H1 (cell line): ENCODE measurements at regions not wholly inside any gene's neighbourhood (a gene's known extent, or its start where the extent isn't known, plus 50 kb on each side); places are given as distances from the start of the nearest gene placed in this dataset.

Experiments used
- CTCF ChIA-PET: fragments of 300-600 bp; sonication (Branson Sonifier 250); formaldehyde crosslinking; loops from one replicate; lab custom pipeline; 2021; ENCODE audit not compliant: partially characterized antibody; lab: Charles Lee
- POLR2A ChIA-PET: fragments of 300-600 bp; sonication (Branson Sonifier 250); formaldehyde crosslinking; loops from one replicate; lab custom pipeline; 2021; ENCODE audit warnings: inconsistent platforms; ENCODE audit not compliant: partially characterized antibody; lab: Charles Lee
- DNase-seq, 2 experiments: peaks; one replicate each; pipeline versions ENCODE4 v3.0.0 to v3.0.0-alpha.2; 2010 to 2022; ENCODE audit warnings: low spot score in 2 of 2, low read depth in 1 of 2, mixed read lengths in 1 of 2
- FAIRE-seq: peaks from 2 replicates; lab custom pipeline; 2011; peaks lifted over from hg19 to GRCh38; lab: Jason Lieb, UNC
- H2AFZ ChIP-seq: 2 replicates; pipeline ENCODE4 v1.8.1; 2012; ENCODE audit warnings: low read length, inconsistent platforms
- H2AK5ac ChIP-seq: 2 replicates; pipeline ENCODE4 v1.6.1; 2013; ENCODE audit warnings: low read depth, low read length
- H2BK120ac ChIP-seq: replicated peaks from 2 replicates; pipeline ENCODE3; 2013; ENCODE audit warnings: low read depth, low read length, inconsistent platforms
- H2BK12ac ChIP-seq: 2 replicates; pipeline ENCODE4 v1.6.1; 2013; ENCODE audit warnings: low read depth, low read length
- H2BK15ac ChIP-seq: 2 replicates; pipeline ENCODE4 v1.6.1; 2013; ENCODE audit warnings: low read length
- H2BK20ac ChIP-seq: 2 replicates; pipeline ENCODE4 v1.6.1; 2013; ENCODE audit warnings: low read length
- H2BK5ac ChIP-seq: 2 replicates; pipeline ENCODE4 v1.6.1; 2013; ENCODE audit warnings: low read depth, low read length
- H3K14ac ChIP-seq: 2 replicates; pipeline ENCODE4 v1.6.1; 2013; ENCODE audit warnings: inconsistent platforms; ENCODE audit not compliant: insufficient read length
- H3K18ac ChIP-seq: 2 replicates; pipeline ENCODE4 v1.6.1; 2013; ENCODE audit warnings: low read length; ENCODE audit errors: extremely low read depth
- H3K23ac ChIP-seq: 2 replicates; pipeline ENCODE4 v1.6.1; 2013; ENCODE audit warnings: inconsistent platforms; ENCODE audit not compliant: insufficient read length
- H3K23me2 ChIP-seq: 2 replicates; pipeline ENCODE4 v1.6.1; 2013; ENCODE audit warnings: low read depth, low read length
- H3K27ac ChIP-seq: 2 replicates; pipeline ENCODE4 v1.6.1; 2011; ENCODE audit warnings: low read depth, low read length, inconsistent platforms
- H3K27me3 ChIP-seq, 4 experiments: replicated peaks in 1 of 4; 1 replicate in 1 of 4; 2 replicates in 3 of 4; pipeline versions ENCODE4 v1.6.1 to v1.8.1; 2011 to 2013; ENCODE audit warnings: low read length in 3 of 4, mild to moderate bottlenecking in 3 of 4, inconsistent platforms in 2 of 4, mixed read lengths in 2 of 4, moderate library complexity in 1 of 4; ENCODE audit not compliant: control insufficient read depth in 3 of 4, insufficient read depth in 3 of 4; ENCODE audit errors: extremely low read depth in 1 of 4
- H3K36me3 ChIP-seq, 4 experiments: 2 replicates each; pipeline versions ENCODE4 v1.6.1 to v1.8.1; 2011 to 2013; ENCODE audit warnings: mild to moderate bottlenecking in 4 of 4, low read length in 3 of 4, moderate library complexity in 2 of 4, control low read depth in 1 of 4, inconsistent platforms in 1 of 4; ENCODE audit not compliant: insufficient read depth in 4 of 4, control insufficient read depth in 2 of 4
- H3K4ac ChIP-seq: replicated peaks from 2 replicates; pipeline ENCODE3; 2013; ENCODE audit warnings: low read length, low read depth, mixed read lengths, inconsistent platforms; ENCODE audit not compliant: insufficient read length
- H3K4me1 ChIP-seq, 4 experiments: replicated peaks in 1 of 4; 1 replicate in 1 of 4; 2 replicates in 3 of 4; pipeline versions ENCODE4 v1.6.1 to v1.8.1; 2011 to 2013; ENCODE audit warnings: low read length in 3 of 4, inconsistent platforms in 2 of 4, mixed read lengths in 1 of 4; ENCODE audit not compliant: insufficient read depth in 4 of 4, control insufficient read depth in 3 of 4
- H3K4me2 ChIP-seq, 2 experiments: 2 replicates each; pipeline versions ENCODE4 v1.6.1 to v1.8.1; 2011 to 2013; ENCODE audit warnings: low read depth in 2 of 2, low read length in 2 of 2, control low read depth in 1 of 2, inconsistent platforms in 1 of 2, mild to moderate bottlenecking in 1 of 2; ENCODE audit not compliant: insufficient read depth in 1 of 2
- H3K4me3 ChIP-seq, 4 experiments: fragments of 200-600, 300-600 bp in 1 of 4; sonication (generic), shearing (Covaris generic), sonication (Bioruptor Twin) in 1 of 4; 2 replicates each; pipeline versions ENCODE4 v1.5.1 to v1.8.1; 2011 to 2016; ENCODE audit warnings: low read length in 4 of 4, low read depth in 3 of 4, control low read depth in 2 of 4, inconsistent platforms in 2 of 4, mild to moderate bottlenecking in 2 of 4, mixed read lengths in 1 of 4, moderate library complexity in 1 of 4; ENCODE audit not compliant: insufficient read depth in 2 of 4; ENCODE audit errors: extremely low read depth in 1 of 4
- H3K56ac ChIP-seq: replicated peaks from 2 replicates; pipeline ENCODE3; 2013; ENCODE audit warnings: low read depth, mild to moderate bottlenecking, mixed read lengths, low read length, inconsistent platforms; ENCODE audit not compliant: insufficient read length
- H3K79me1 ChIP-seq: 2 replicates; pipeline ENCODE4 v1.6.1; 2013; ENCODE audit warnings: low read depth, low read length, control low read depth
- H3K79me2 ChIP-seq, 2 experiments: 2 replicates each; pipeline versions ENCODE4 v1.6.1 to v1.8.1; 2012 to 2013; ENCODE audit warnings: low read length in 2 of 2, mild to moderate bottlenecking in 2 of 2, inconsistent platforms in 1 of 2; ENCODE audit not compliant: insufficient read depth in 2 of 2, control insufficient read depth in 1 of 2
- H3K9ac ChIP-seq, 4 experiments: replicated peaks in 1 of 4; 1 replicate in 1 of 4; 2 replicates in 3 of 4; pipeline versions ENCODE4 v1.6.1 to v1.8.1; 2011 to 2013; ENCODE audit warnings: low read depth in 3 of 4, low read length in 3 of 4, control low read depth in 2 of 4, mild to moderate bottlenecking in 2 of 4, moderate library complexity in 2 of 4, inconsistent platforms in 1 of 4; ENCODE audit errors: extremely low read depth in 1 of 4
- H3K9me3 ChIP-seq, 2 experiments: 2 replicates each; pipeline versions ENCODE4 v1.6.1 to v1.8.1; 2012 to 2013; ENCODE audit warnings: mild to moderate bottlenecking in 2 of 2, moderate library complexity in 2 of 2, control low read depth in 1 of 2, inconsistent platforms in 1 of 2, low read depth in 1 of 2, low read length in 1 of 2, mixed read lengths in 1 of 2; ENCODE audit not compliant: insufficient read depth in 2 of 2
- H4K20me1 ChIP-seq, 2 experiments: replicated peaks in 1 of 2; 2 replicates each; pipeline versions ENCODE3 to v1.8.1; 2011 to 2013; ENCODE audit warnings: inconsistent platforms in 2 of 2, low read length in 2 of 2, mild to moderate bottlenecking in 1 of 2; ENCODE audit not compliant: insufficient read depth in 2 of 2, control insufficient read depth in 1 of 2
- H4K5ac ChIP-seq: 2 replicates; pipeline ENCODE4 v1.6.1; 2013; ENCODE audit warnings: low read length, low read depth, mixed read lengths, inconsistent platforms; ENCODE audit not compliant: insufficient read length
- H4K8ac ChIP-seq: 2 replicates; pipeline ENCODE4 v1.8.0; 2013; ENCODE audit warnings: mild to moderate bottlenecking, moderate library complexity, low read length, inconsistent platforms; ENCODE audit not compliant: insufficient read depth; ENCODE audit errors: extremely low read depth
- H4K91ac ChIP-seq: replicated peaks from 2 replicates; pipeline ENCODE3; 2013; ENCODE audit warnings: low read length, mixed read lengths, inconsistent platforms; ENCODE audit not compliant: insufficient read length
- ASH2L ChIP-seq: fragments of 200-600, 300-600 bp; sonication (generic); IDR thresholded peaks from one replicate; pipeline ENCODE4 v1.7.1; 2017; ENCODE audit warnings: low read length
- ATF3 ChIP-seq: IDR thresholded peaks from 2 replicates; pipeline ENCODE4 v1.6.1; 2011; ENCODE audit warnings: low read depth, mild to moderate bottlenecking, low read length; ENCODE audit not compliant: insufficient read depth
- BCL11A ChIP-seq, 2 experiments: IDR thresholded peaks; one replicate each; pipeline ENCODE4 v1.6.1; 2011; ENCODE audit warnings: low read depth in 2 of 2, low read length in 2 of 2, mild to moderate bottlenecking in 2 of 2
- CTBP2 ChIP-seq: IDR thresholded peaks from 2 replicates; pipeline ENCODE4 v1.7.0; 2011; ENCODE audit warnings: borderline replicate concordance, mild to moderate bottlenecking, moderate library complexity, mixed read lengths, low read length; ENCODE audit not compliant: insufficient read depth, insufficient read length
- CTCF ChIP-seq, 3 experiments: IDR thresholded peaks; 1 replicate in 2 of 3; 2 replicates in 1 of 3; pipeline versions ENCODE4 v1.5.1 to v1.6.1; 2011; ENCODE audit warnings: low read length in 3 of 3, mild to moderate bottlenecking in 3 of 3, inconsistent platforms in 2 of 3, low read depth in 1 of 3, moderate library complexity in 1 of 3; ENCODE audit not compliant: insufficient read depth in 1 of 3; ENCODE audit errors: control extremely low read depth in 1 of 3
- HDAC2 ChIP-seq, 2 experiments: fragments of 300-600 bp in 1 of 2; sonication (generic) in 1 of 2; IDR thresholded peaks; 2 replicates each; pipeline ENCODE4 v1.6.1; 2011 to 2012; ENCODE audit warnings: low read depth in 2 of 2, low read length in 2 of 2, mild to moderate bottlenecking in 2 of 2, moderate library complexity in 2 of 2, borderline replicate concordance in 1 of 2, inconsistent platforms in 1 of 2
- PHF8 ChIP-seq: fragments of 200-600 bp; sonication (generic); conservative IDR thresholded peaks from 2 replicates; pipeline ENCODE4 v1.7.1; 2012; ENCODE audit warnings: low read depth, mild to moderate bottlenecking, inconsistent platforms, low read length, moderate library complexity
- POLR2AphosphoS5 ChIP-seq: IDR thresholded peaks from 2 replicates; pipeline ENCODE4 v1.6.1; 2011; ENCODE audit warnings: low read depth, low read length
- SIRT6 ChIP-seq: IDR thresholded peaks from one replicate; pipeline ENCODE4 v1.7.1; 2012; ENCODE audit warnings: low read length, inconsistent platforms
- SP4 ChIP-seq: IDR thresholded peaks from 2 replicates; pipeline ENCODE4 v1.6.1; 2012; ENCODE audit warnings: low read length, inconsistent platforms
- TAF7 ChIP-seq: optimal IDR thresholded peaks from 2 replicates; pipeline ENCODE3; 2011; ENCODE audit warnings: low read depth, mild to moderate bottlenecking, inconsistent platforms, low read length, moderate library complexity, borderline replicate concordance
- TEAD4 ChIP-seq: IDR thresholded peaks from 2 replicates; pipeline ENCODE4 v1.6.1; 2012; ENCODE audit warnings: low read depth, low read length, inconsistent platforms, mixed read lengths
- WGBS, 2 experiments: shearing (Covaris generic) in 1 of 2; methylation state at CpG; one replicate each; pipeline versions ENCODE4 v1.1.6 to v1.1.7; 2013 to 2015; ENCODE audit warnings: low lambda C conversion rate in 2 of 2, mixed read lengths in 2 of 2, inconsistent platforms in 1 of 2, low coverage in 1 of 2, missing lambda C conversion rate in 1 of 2; ENCODE audit not compliant: insufficient replicate concordance in 2 of 2, insufficient coverage in 1 of 2, insufficient read length in 1 of 2; ENCODE audit errors: extremely low coverage in 1 of 2, missing lambda C conversion rate in 1 of 2; 5-methylcytosine and 5-hydroxymethylcytosine counted together

GRCh38 chr5:57408285-57408684 lies 74.3 kb downstream of the ACTBL2 start:
- Histone ChIP-seq H3K79me1 (no peaks in the 10 kb centered on the region), H3K27me3 (no peaks in the 10 kb centered on the region), H3K23ac (no peak overlapping the region), H4K5ac (no peak overlapping the region), H3K18ac (no peak overlapping the region), H2BK5ac (no peak overlapping the region), H3K4me1 (no peaks in the 10 kb centered on the region), H4K91ac (no peak overlapping the region), H3K9me3 (no peaks in the 10 kb centered on the region), H3K27ac (no peak overlapping the region), H3K4me3 (no peak overlapping the region), H2AK5ac (no peak overlapping the region), H3K9ac (no peak overlapping the region), H3K4ac (no peak overlapping the region), H3K14ac (no peak overlapping the region), H3K23me2 (no peaks in the 10 kb centered on the region), H2AFZ (no peak overlapping the region), H3K79me2 (no peaks in the 10 kb centered on the region), H4K8ac (no peak overlapping the region), H2BK120ac (no peak overlapping the region), H2BK15ac (no peak overlapping the region), H3K56ac (no peak overlapping the region), H3K36me3 (no peaks in the 10 kb centered on the region), H3K4me2 (no peak overlapping the region), H2BK12ac (no peak overlapping the region), H2BK20ac (no peak overlapping the region), H4K20me1 (no peaks in the 10 kb centered on the region)
- ChIA-PET CTCF (no interaction called here), POLR2A (no interaction called here)
- DNase-seq, result no peak
- WGBS, 2 experiments, result 73% methylated on average over 5 of the region's 5 CpGs; no CpG with 5 or more reads in 1 of the 2 experiments
- no peak for FAIRE-seq
- TF ChIP-seq BCL11A (IDR thresholded peaks at IDR 0.05; ENCODE audit: low read depth in 2 of 2, low read length in 2 of 2) (no peak), ASH2L (no peak), HDAC2 (IDR thresholded peaks at IDR 0.05; ENCODE audit: borderline replicate concordance in 1 of 2, low read depth in 2 of 2, low read length in 2 of 2) (no peak), SP4 (no peak), ATF3 (no peak), TAF7 (no peak), TEAD4 (no peak), POLR2AphosphoS5 (no peak), SIRT6 (no peak), PHF8 (no peak), CTCF (IDR thresholded peaks at IDR 0.05; ENCODE audit: control extremely low read depth in 1 of 3, insufficient read depth in 1 of 3, low read depth in 1 of 3, low read length in 3 of 3) (no peak), CTBP2 (no peak)
